Myocyte (in vitro differentiated cells): ENCODE measurements at regions not wholly inside any gene's neighbourhood (a gene's known extent, or its start where the extent isn't known, plus 50 kb on each side); places are given as distances from the start of the nearest gene placed in this dataset.

ENCODE experiments used
- DNase-seq: peaks from one replicate; pipeline ENCODE4 v3.0.0-alpha.2; 2012; ENCODE audit warnings: low read depth

DNA sequence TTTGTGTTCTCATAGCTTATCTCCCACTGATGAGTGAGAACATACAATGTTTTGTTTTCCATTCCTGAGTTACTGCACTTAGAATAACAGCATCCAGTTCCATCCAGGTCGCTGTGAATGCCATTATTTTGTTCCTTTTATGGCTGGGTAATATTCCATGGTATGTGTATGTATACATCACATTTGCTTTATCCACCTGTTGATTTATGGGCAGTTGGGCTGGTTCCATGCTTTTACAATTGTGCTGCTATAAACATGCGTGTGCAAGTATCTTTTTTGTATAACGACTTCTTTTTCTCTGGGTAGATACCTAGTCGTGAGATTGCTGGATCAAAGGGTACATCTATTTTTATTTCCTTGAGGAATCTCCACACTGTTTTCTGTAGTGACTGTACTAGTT, 74.8 kb downstream of the ZNF280B start:
- DNase-seq, result no peak
